H1 (cell line): ENCODE measurements at regions not wholly inside any gene's neighbourhood (a gene's known extent, or its start where the extent isn't known, plus 50 kb on each side); places are given as distances from the start of the nearest gene placed in this dataset.

ENCODE experiments used
- CTCF ChIA-PET: fragments of 300-600 bp; sonication (Branson Sonifier 250); formaldehyde crosslinking; loops from one replicate; lab custom pipeline; 2021; ENCODE audit not compliant: partially characterized antibody; lab: Charles Lee
- POLR2A ChIA-PET: fragments of 300-600 bp; sonication (Branson Sonifier 250); formaldehyde crosslinking; loops from one replicate; lab custom pipeline; 2021; ENCODE audit warnings: inconsistent platforms; ENCODE audit not compliant: partially characterized antibody; lab: Charles Lee
- DNase-seq, 2 experiments: peaks; one replicate each; pipeline versions ENCODE4 v3.0.0 to v3.0.0-alpha.2; 2010 to 2022; ENCODE audit warnings: low spot score in 2 of 2, low read depth in 1 of 2, mixed read lengths in 1 of 2
- FAIRE-seq: peaks from 2 replicates; lab custom pipeline; 2011; peaks lifted over from hg19 to GRCh38; lab: Jason Lieb, UNC
- H2AFZ ChIP-seq: 2 replicates; pipeline ENCODE4 v1.8.1; 2012; ENCODE audit warnings: low read length, inconsistent platforms
- H2AK5ac ChIP-seq: 2 replicates; pipeline ENCODE4 v1.6.1; 2013; ENCODE audit warnings: low read depth, low read length
- H2BK120ac ChIP-seq: replicated peaks from 2 replicates; pipeline ENCODE3; 2013; ENCODE audit warnings: low read depth, low read length, inconsistent platforms
- H2BK12ac ChIP-seq: 2 replicates; pipeline ENCODE4 v1.6.1; 2013; ENCODE audit warnings: low read depth, low read length
- H2BK15ac ChIP-seq: 2 replicates; pipeline ENCODE4 v1.6.1; 2013; ENCODE audit warnings: low read length
- H2BK20ac ChIP-seq: 2 replicates; pipeline ENCODE4 v1.6.1; 2013; ENCODE audit warnings: low read length
- H2BK5ac ChIP-seq: 2 replicates; pipeline ENCODE4 v1.6.1; 2013; ENCODE audit warnings: low read depth, low read length
- H3K14ac ChIP-seq: 2 replicates; pipeline ENCODE4 v1.6.1; 2013; ENCODE audit warnings: inconsistent platforms; ENCODE audit not compliant: insufficient read length
- H3K18ac ChIP-seq: 2 replicates; pipeline ENCODE4 v1.6.1; 2013; ENCODE audit warnings: low read length; ENCODE audit errors: extremely low read depth
- H3K23ac ChIP-seq: 2 replicates; pipeline ENCODE4 v1.6.1; 2013; ENCODE audit warnings: inconsistent platforms; ENCODE audit not compliant: insufficient read length
- H3K23me2 ChIP-seq: 2 replicates; pipeline ENCODE4 v1.6.1; 2013; ENCODE audit warnings: low read depth, low read length
- H3K27ac ChIP-seq: 2 replicates; pipeline ENCODE4 v1.6.1; 2011; ENCODE audit warnings: low read depth, low read length, inconsistent platforms
- H3K27me3 ChIP-seq, 4 experiments: replicated peaks in 1 of 4; 1 replicate in 1 of 4; 2 replicates in 3 of 4; pipeline versions ENCODE4 v1.6.1 to v1.8.1; 2011 to 2013; ENCODE audit warnings: low read length in 3 of 4, mild to moderate bottlenecking in 3 of 4, inconsistent platforms in 2 of 4, mixed read lengths in 2 of 4, moderate library complexity in 1 of 4; ENCODE audit not compliant: control insufficient read depth in 3 of 4, insufficient read depth in 3 of 4; ENCODE audit errors: extremely low read depth in 1 of 4
- H3K36me3 ChIP-seq, 4 experiments: 2 replicates each; pipeline versions ENCODE4 v1.6.1 to v1.8.1; 2011 to 2013; ENCODE audit warnings: mild to moderate bottlenecking in 4 of 4, low read length in 3 of 4, moderate library complexity in 2 of 4, control low read depth in 1 of 4, inconsistent platforms in 1 of 4; ENCODE audit not compliant: insufficient read depth in 4 of 4, control insufficient read depth in 2 of 4
- H3K4ac ChIP-seq: replicated peaks from 2 replicates; pipeline ENCODE3; 2013; ENCODE audit warnings: low read length, low read depth, mixed read lengths, inconsistent platforms; ENCODE audit not compliant: insufficient read length
- H3K4me1 ChIP-seq, 4 experiments: replicated peaks in 1 of 4; 1 replicate in 1 of 4; 2 replicates in 3 of 4; pipeline versions ENCODE4 v1.6.1 to v1.8.1; 2011 to 2013; ENCODE audit warnings: low read length in 3 of 4, inconsistent platforms in 2 of 4, mixed read lengths in 1 of 4; ENCODE audit not compliant: insufficient read depth in 4 of 4, control insufficient read depth in 3 of 4
- H3K4me2 ChIP-seq, 2 experiments: 2 replicates each; pipeline versions ENCODE4 v1.6.1 to v1.8.1; 2011 to 2013; ENCODE audit warnings: low read depth in 2 of 2, low read length in 2 of 2, control low read depth in 1 of 2, inconsistent platforms in 1 of 2, mild to moderate bottlenecking in 1 of 2; ENCODE audit not compliant: insufficient read depth in 1 of 2
- H3K4me3 ChIP-seq, 4 experiments: fragments of 200-600, 300-600 bp in 1 of 4; sonication (generic), shearing (Covaris generic), sonication (Bioruptor Twin) in 1 of 4; 2 replicates each; pipeline versions ENCODE4 v1.5.1 to v1.8.1; 2011 to 2016; ENCODE audit warnings: low read length in 4 of 4, low read depth in 3 of 4, control low read depth in 2 of 4, inconsistent platforms in 2 of 4, mild to moderate bottlenecking in 2 of 4, mixed read lengths in 1 of 4, moderate library complexity in 1 of 4; ENCODE audit not compliant: insufficient read depth in 2 of 4; ENCODE audit errors: extremely low read depth in 1 of 4
- H3K56ac ChIP-seq: replicated peaks from 2 replicates; pipeline ENCODE3; 2013; ENCODE audit warnings: low read depth, mild to moderate bottlenecking, mixed read lengths, low read length, inconsistent platforms; ENCODE audit not compliant: insufficient read length
- H3K79me1 ChIP-seq: 2 replicates; pipeline ENCODE4 v1.6.1; 2013; ENCODE audit warnings: low read depth, low read length, control low read depth
- H3K79me2 ChIP-seq, 2 experiments: 2 replicates each; pipeline versions ENCODE4 v1.6.1 to v1.8.1; 2012 to 2013; ENCODE audit warnings: low read length in 2 of 2, mild to moderate bottlenecking in 2 of 2, inconsistent platforms in 1 of 2; ENCODE audit not compliant: insufficient read depth in 2 of 2, control insufficient read depth in 1 of 2
- H3K9ac ChIP-seq, 4 experiments: replicated peaks in 1 of 4; 1 replicate in 1 of 4; 2 replicates in 3 of 4; pipeline versions ENCODE4 v1.6.1 to v1.8.1; 2011 to 2013; ENCODE audit warnings: low read depth in 3 of 4, low read length in 3 of 4, control low read depth in 2 of 4, mild to moderate bottlenecking in 2 of 4, moderate library complexity in 2 of 4, inconsistent platforms in 1 of 4; ENCODE audit errors: extremely low read depth in 1 of 4
- H3K9me3 ChIP-seq, 2 experiments: 2 replicates each; pipeline versions ENCODE4 v1.6.1 to v1.8.1; 2012 to 2013; ENCODE audit warnings: mild to moderate bottlenecking in 2 of 2, moderate library complexity in 2 of 2, control low read depth in 1 of 2, inconsistent platforms in 1 of 2, low read depth in 1 of 2, low read length in 1 of 2, mixed read lengths in 1 of 2; ENCODE audit not compliant: insufficient read depth in 2 of 2
- H4K20me1 ChIP-seq, 2 experiments: replicated peaks in 1 of 2; 2 replicates each; pipeline versions ENCODE3 to v1.8.1; 2011 to 2013; ENCODE audit warnings: inconsistent platforms in 2 of 2, low read length in 2 of 2, mild to moderate bottlenecking in 1 of 2; ENCODE audit not compliant: insufficient read depth in 2 of 2, control insufficient read depth in 1 of 2
- H4K5ac ChIP-seq: 2 replicates; pipeline ENCODE4 v1.6.1; 2013; ENCODE audit warnings: low read length, low read depth, mixed read lengths, inconsistent platforms; ENCODE audit not compliant: insufficient read length
- H4K8ac ChIP-seq: 2 replicates; pipeline ENCODE4 v1.8.0; 2013; ENCODE audit warnings: mild to moderate bottlenecking, moderate library complexity, low read length, inconsistent platforms; ENCODE audit not compliant: insufficient read depth; ENCODE audit errors: extremely low read depth
- H4K91ac ChIP-seq: replicated peaks from 2 replicates; pipeline ENCODE3; 2013; ENCODE audit warnings: low read length, mixed read lengths, inconsistent platforms; ENCODE audit not compliant: insufficient read length
- CEBPB ChIP-seq: IDR thresholded peaks from 2 replicates; pipeline ENCODE4 v1.6.1; 2012; ENCODE audit warnings: low read depth, low read length
- SP4 ChIP-seq: IDR thresholded peaks from 2 replicates; pipeline ENCODE4 v1.6.1; 2012; ENCODE audit warnings: low read length, inconsistent platforms
- TBP ChIP-seq: IDR thresholded peaks from 2 replicates; pipeline ENCODE4 v1.6.1; 2011; ENCODE audit warnings: low read depth, low read length, improper control_type of control experiment
- ZNF274 ChIP-seq: IDR thresholded peaks from 2 replicates; pipeline ENCODE4 v1.7.0; 2012; ENCODE audit warnings: low read length, borderline replicate concordance; ENCODE audit errors: extremely low read depth
- WGBS, 2 experiments: shearing (Covaris generic) in 1 of 2; methylation state at CpG; one replicate each; pipeline versions ENCODE4 v1.1.6 to v1.1.7; 2013 to 2015; ENCODE audit warnings: low lambda C conversion rate in 2 of 2, mixed read lengths in 2 of 2, inconsistent platforms in 1 of 2, low coverage in 1 of 2, missing lambda C conversion rate in 1 of 2; ENCODE audit not compliant: insufficient replicate concordance in 2 of 2, insufficient coverage in 1 of 2, insufficient read length in 1 of 2; ENCODE audit errors: extremely low coverage in 1 of 2, missing lambda C conversion rate in 1 of 2; 5-methylcytosine and 5-hydroxymethylcytosine counted together

GRCh38 chr10:78358351-78358750 lies 324.7 kb downstream of the RPS24 start:
- Histone ChIP-seq H4K8ac (no peak overlapping the region), H3K36me3 (no peaks in the 10 kb centered on the region), H3K9me3 (no peaks in the 10 kb centered on the region), H4K91ac (no peak overlapping the region), H2AFZ (no peak overlapping the region), H4K5ac (no peak overlapping the region), H2BK20ac (0 out of 2 replicates have a peak overlapping the region, but pooled peaks have one; percentile 23), H3K4ac (no peak overlapping the region), H2BK15ac (0 out of 2 replicates have a peak overlapping the region, but pooled peaks have one; percentile 75), H2BK120ac (no peak overlapping the region), H3K27ac (no peak overlapping the region), H3K14ac (no peak overlapping the region), H2BK5ac (0 out of 2 replicates have a peak overlapping the region, but pooled peaks have one; percentile 32), H2AK5ac (no peak overlapping the region), H4K20me1 (no peaks in the 10 kb centered on the region), H3K56ac (no peak overlapping the region), H3K23ac (no peak overlapping the region), H3K4me3 (no peak overlapping the region), H3K27me3 (no peaks in the 10 kb centered on the region), H3K9ac (no peak overlapping the region), H3K79me1 (no peaks in the 10 kb centered on the region), H3K18ac (no peak overlapping the region; the same call in 1 of the 2 replicates), H2BK12ac (no peak overlapping the region), H3K79me2 (no peaks in the 10 kb centered on the region), H3K23me2 (no peaks in the 10 kb centered on the region), H3K4me2 (no peak overlapping the region), H3K4me1 (peaks cover 2 to 13% (median 12%) of the 10 kb centered on the region in 4 experiments; a peak in 6 of 7 replicates)
- ChIA-PET CTCF (interaction anchor here (1.0 to 1.5 kb wide), 3 partner anchors 17 to 87 kb away, joined by 3 read pairs; no protein-coding TSS in a partner anchor), POLR2A (no interaction called here)
- no peak for DNase-seq
- FAIRE-seq = no peak
- WGBS, 2 experiments = 86% methylated on average over 5 of the region's 5 CpGs; no CpG with 5 or more reads in 1 of the 2 experiments
- TF ChIP-seq SP4 = no peak
- no peak for TF ChIP-seq ZNF274
- no peak for TF ChIP-seq CEBPB
- TF ChIP-seq TBP = no peak
